ENCODE measurements at regions not wholly inside any gene's neighbourhood (a gene's known extent, or its start where the extent isn't known, plus 50 kb on each side); places are given as distances from the start of the nearest gene placed in this dataset.

GRCh38 chr18:30134020-30134419 lies 908.5 kb downstream of the DSC3 start:
- no peaks in the 10 kb centered on the region for H3K9me1 ChIP-seq (ENCODE audit: control insufficient read depth, extremely low read depth, insufficient read depth, low read length)
- H3K4me1 ChIP-seq (ENCODE audit: control insufficient read depth, extremely low read depth, insufficient read depth, low read length) = peaks cover 4% of the 10 kb centered on the region
- H3K27ac ChIP-seq (ENCODE audit: control insufficient read depth, insufficient read depth, low read length) = no peak overlapping the region
- H3K4me3 ChIP-seq (ENCODE audit: control insufficient read depth in 2 of 3, extremely low read depth in 1 of 3, insufficient read depth in 2 of 3, low read depth in 1 of 3, low read length in 3 of 3) = no peak overlapping the region
- H3K9ac ChIP-seq (ENCODE audit: control insufficient read depth, extremely low read depth, insufficient read depth, low read length) = no peak overlapping the region
- DNase-seq (ENCODE audit: low read depth, low spot score) = no peak
- TF ChIP-seq CTCF (optimal IDR thresholded peaks at IDR 0.05 in 1 of 3, IDR thresholded peaks at IDR 0.05 in 1 of 3, conservative IDR thresholded peaks at IDR 0.05 in 1 of 3; ENCODE audit: extremely low read depth in 1 of 3, insufficient read depth in 2 of 3, low read length in 3 of 3) = no peak
- TF ChIP-seq EZH2 (IDR thresholded peaks at IDR 0.05; ENCODE audit: low read length) = no peak
- dilution Hi-C loops (cut with MboI; ENCODE audit: extremely low pct_ligation_motif_present, low sequenced_read_pairs) = no loop called here
- H3K9me3 ChIP-seq (ENCODE audit: control insufficient read depth, low read depth, low read length) = no peaks in the 10 kb centered on the region
- H3K36me3 ChIP-seq (ENCODE audit: control insufficient read depth in 2 of 2, extremely low read depth in 1 of 2, insufficient read depth in 2 of 2, low read length in 2 of 2) = no peaks in the 10 kb centered on the region
- H3K79me2 ChIP-seq (ENCODE audit: control insufficient read depth, insufficient read depth, low read length) = no peaks in the 10 kb centered on the region
- FAIRE-seq = no peak
- H2AFZ ChIP-seq (ENCODE audit: control insufficient read depth, low read length) = no peak overlapping the region
- no peaks in the 10 kb centered on the region for H3K27me3 ChIP-seq (ENCODE audit: control insufficient read depth, extremely low read depth, insufficient read depth, low read length)
- H4K20me1 ChIP-seq (ENCODE audit: control insufficient read depth, extremely low read depth, insufficient read depth, low read length) = no peaks in the 10 kb centered on the region
- no peak overlapping the region for H3K4me2 ChIP-seq (ENCODE audit: control insufficient read depth, extremely low read depth, insufficient read depth, low read depth, low read length)

GRCh38 chr18:30132959-30133358 lies 909.6 kb downstream of the DSC3 start:
- dilution Hi-C loops (cut with MboI; ENCODE audit: extremely low pct_ligation_motif_present, low sequenced_read_pairs) = no loop called here
- Histone ChIP-seq H3K27me3 (ENCODE audit: control insufficient read depth, extremely low read depth, insufficient read depth, low read length) (no peaks in the 10 kb centered on the region), H3K36me3 (ENCODE audit: control insufficient read depth in 2 of 2, extremely low read depth in 1 of 2, insufficient read depth in 2 of 2, low read length in 2 of 2) (no peaks in the 10 kb centered on the region), H4K20me1 (ENCODE audit: control insufficient read depth, extremely low read depth, insufficient read depth, low read length) (no peaks in the 10 kb centered on the region), H3K4me2 (ENCODE audit: control insufficient read depth, extremely low read depth, insufficient read depth, low read depth, low read length) (no peak overlapping the region), H3K9me3 (ENCODE audit: control insufficient read depth, low read depth, low read length) (no peaks in the 10 kb centered on the region), H2AFZ (ENCODE audit: control insufficient read depth, low read length) (no peak overlapping the region), H3K79me2 (ENCODE audit: control insufficient read depth, insufficient read depth, low read length) (no peaks in the 10 kb centered on the region), H3K4me1 (ENCODE audit: control insufficient read depth, extremely low read depth, insufficient read depth, low read length) (peaks cover 4% of the 10 kb centered on the region), H3K27ac (ENCODE audit: control insufficient read depth, insufficient read depth, low read length) (no peak overlapping the region), H3K4me3 (ENCODE audit: control insufficient read depth in 2 of 3, extremely low read depth in 1 of 3, insufficient read depth in 2 of 3, low read depth in 1 of 3, low read length in 3 of 3) (no peak overlapping the region), H3K9me1 (ENCODE audit: control insufficient read depth, extremely low read depth, insufficient read depth, low read length) (no peaks in the 10 kb centered on the region), H3K9ac (ENCODE audit: control insufficient read depth, extremely low read depth, insufficient read depth, low read length) (no peak overlapping the region)
- TF ChIP-seq EZH2 (IDR thresholded peaks at IDR 0.05; ENCODE audit: low read length) (no peak), CTCF (optimal IDR thresholded peaks at IDR 0.05 in 1 of 3, IDR thresholded peaks at IDR 0.05 in 1 of 3, conservative IDR thresholded peaks at IDR 0.05 in 1 of 3; ENCODE audit: extremely low read depth in 1 of 3, insufficient read depth in 2 of 3, low read length in 3 of 3) (no peak)
- FAIRE-seq (no peak), DNase-seq (ENCODE audit: low read depth, low spot score) (no peak)

Measured in keratinocyte (primary cell).